NCI-H128 (cell line): ENCODE measurements at regions not wholly inside any gene's neighbourhood (a gene's known extent, or its start where the extent isn't known, plus 50 kb on each side); places are given as distances from the start of the nearest gene placed in this dataset.

Experiments
- DNase-seq: peaks from one replicate; lab custom pipeline; 2025; ENCODE audit not compliant: unreplicated experiment; lab: John Stamatoyannopoulos, UW

GRCh38 chr5:56594792-56595191 is 220.6 kb upstream of the MAP3K1 start:
- no peak for DNase-seq

DNA sequence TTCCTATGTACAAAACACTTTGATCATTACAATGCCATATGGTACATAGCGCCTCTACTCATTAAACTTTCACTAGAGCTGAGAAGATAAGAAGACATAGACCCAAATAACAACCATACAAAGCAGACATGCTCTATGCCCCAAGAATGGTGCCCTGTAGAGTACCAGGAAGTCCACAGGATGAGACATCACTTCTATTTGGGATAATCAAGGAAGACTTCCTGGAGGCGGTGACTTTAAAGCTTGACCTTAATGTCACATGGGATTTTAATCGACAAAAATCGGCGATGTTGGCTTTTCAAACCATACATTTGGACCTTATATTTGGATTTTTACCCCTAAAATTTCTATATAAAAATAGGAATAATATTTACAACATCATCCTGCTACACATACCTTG is 224.3 kb upstream of the MAP3K1 start:
- no peak for DNase-seq

GRCh38 chr5:56589481-56589860 is 225.9 kb upstream of the MAP3K1 start:
- DNase-seq: no peak

- DNase-seq: no peak
Observed at GRCh38 chr5:56588636-56589480, 226.5 kb upstream of the MAP3K1 start.

DNA sequence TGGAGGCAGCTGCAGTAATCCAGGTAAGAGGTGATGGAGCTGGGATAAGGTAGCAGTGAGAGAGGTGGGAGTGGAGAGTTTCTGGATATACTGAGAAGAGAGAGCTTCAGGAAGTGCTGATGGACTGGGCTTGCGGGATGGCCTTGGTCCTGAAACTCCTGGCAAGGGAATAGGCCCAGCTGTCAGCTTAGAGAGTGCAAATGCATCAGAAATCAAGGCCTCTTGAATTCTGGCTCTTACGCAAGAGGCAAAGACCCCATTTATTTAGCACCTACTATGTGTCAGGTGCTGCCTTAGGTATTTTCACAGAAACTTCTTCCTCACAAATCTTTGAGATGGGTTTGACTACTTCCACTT is 227.2 kb upstream of the MAP3K1 start:
- DNase-seq: no peak

DNA sequence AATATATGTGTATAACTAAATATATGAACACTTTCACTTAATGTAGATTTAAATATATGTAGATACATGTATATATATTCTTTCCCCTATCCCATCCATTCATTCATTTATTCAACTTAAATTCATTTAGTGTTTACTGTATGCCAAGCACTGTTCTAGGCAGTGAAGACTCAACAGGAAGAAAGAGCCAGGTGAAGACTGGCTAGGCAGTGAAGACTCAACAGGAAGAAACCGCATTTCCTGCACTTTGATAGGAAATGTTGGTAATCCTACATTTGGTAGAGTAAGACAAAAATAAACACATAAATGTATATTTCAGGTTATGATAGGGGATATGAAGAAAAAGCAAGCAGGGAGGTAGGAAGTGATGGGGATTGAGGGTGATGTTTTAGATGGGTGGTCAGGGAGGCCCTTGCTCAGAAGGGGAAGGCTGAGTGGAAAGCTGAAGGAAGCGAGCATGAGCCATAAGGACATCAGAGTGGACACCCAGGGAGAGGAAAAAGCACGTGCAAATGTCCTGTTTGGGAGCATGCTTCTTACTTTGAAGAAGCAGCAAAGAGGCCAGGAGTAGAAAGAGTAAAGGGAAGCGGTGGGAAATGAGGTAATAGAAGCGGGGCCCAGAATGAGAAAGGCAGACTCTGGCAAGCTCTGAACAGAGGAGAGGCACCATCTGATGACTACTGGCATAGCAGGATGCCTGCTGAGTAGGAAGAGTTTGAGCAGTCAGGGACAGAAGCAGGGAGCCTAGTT is 227.8 kb upstream of the MAP3K1 start:
- DNase-seq: no peak

DNA sequence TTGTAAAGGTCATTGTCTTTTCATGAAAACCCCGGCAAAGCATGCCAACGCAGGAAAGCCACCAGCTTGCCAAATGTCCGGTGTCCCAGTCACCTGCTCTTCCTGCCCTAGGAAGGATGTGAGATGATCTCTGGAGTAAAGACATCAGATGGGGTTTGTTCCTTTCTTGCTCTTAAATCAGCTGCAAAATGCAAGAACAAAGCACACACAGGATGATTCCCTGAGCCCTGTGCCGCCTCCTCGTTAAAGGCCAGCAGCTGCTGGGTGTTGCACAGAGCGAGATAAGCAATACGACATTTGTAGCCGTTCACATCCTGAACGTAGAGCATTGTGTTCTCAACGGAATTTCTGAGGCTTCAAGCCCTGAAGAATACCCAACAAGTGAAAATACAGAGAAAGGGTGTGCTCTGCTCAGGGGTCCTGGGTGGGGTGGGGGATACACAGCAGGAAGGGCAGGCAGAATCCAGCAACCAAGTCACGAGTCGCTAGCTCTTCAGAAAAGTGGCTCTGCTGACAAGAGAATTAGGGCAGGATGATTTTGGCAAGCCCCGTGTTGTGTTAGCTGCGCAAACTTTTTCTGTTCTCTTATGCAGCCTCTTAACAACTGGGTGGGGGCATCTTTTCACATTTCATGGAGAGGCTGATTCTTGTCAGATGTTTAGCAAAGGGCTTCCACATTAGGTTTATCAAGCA is 229.2 kb upstream of the MAP3K1 start:
- no peak for DNase-seq

DNA sequence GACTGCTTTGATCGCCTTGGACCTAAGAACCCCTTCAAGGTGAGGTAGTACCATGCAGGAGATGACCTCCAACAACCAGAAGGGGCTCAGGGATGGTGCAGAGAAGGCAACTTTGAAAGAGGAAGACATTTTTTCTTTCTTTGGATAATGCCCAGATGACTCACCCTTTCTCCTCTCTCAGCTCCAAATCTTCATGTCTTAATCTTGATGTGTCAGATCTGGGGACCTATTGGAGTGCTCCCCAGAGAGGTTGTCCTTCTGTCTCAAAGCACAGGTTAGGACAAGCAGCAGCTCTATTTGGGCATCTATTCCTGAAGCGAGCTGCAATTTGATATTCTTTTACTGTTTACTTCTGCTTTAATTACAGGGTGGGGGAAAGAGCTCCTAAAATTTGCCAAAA is 229.9 kb upstream of the MAP3K1 start:
- no peak for DNase-seq

DNA sequence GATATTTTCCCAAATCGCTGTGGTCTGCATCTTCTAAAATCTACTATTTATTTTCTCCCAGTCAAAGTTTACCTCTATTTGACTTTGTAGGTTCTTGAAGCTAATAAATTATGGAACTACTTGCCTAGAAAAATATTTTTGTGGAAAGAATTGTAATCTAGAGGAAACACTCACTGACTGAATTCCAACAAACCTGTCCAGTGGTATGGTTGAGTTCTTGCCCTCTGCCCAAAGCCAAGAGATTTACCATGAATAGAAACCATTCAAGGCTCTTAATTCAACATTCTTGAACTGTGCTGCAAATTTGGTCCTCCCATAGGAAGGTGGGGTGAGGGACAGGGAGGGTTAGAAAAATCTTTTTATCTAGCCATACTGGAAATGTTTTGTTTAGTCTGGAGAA is 233.9 kb upstream of the MAP3K1 start:
- DNase-seq: no peak

- no peak for DNase-seq
Observed at GRCh38 chr5:56580864-56581263, 234.5 kb upstream of the MAP3K1 start.

GRCh38 chr5:56575821-56576220 is 239.5 kb upstream of the MAP3K1 start:
- DNase-seq: no peak

DNA sequence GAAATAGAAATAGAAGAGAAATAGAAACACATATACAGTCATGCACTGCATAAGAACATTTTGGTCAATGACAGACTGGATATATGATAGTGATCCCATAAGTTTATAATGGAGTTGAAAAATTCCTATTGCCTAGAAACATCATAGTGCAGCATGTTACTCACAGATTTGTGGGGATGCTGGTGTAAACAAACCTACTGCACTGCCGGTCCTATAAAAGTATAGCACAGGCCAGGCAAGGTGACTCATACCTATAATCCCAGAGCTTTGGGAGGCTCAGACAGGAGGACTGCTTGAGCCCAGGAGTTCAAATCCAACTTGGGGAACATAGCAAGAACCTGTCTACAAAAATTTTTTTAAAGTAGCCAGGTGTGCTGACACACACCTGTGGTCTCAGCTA is 240.6 kb upstream of the MAP3K1 start:
- no peak for DNase-seq

DNA sequence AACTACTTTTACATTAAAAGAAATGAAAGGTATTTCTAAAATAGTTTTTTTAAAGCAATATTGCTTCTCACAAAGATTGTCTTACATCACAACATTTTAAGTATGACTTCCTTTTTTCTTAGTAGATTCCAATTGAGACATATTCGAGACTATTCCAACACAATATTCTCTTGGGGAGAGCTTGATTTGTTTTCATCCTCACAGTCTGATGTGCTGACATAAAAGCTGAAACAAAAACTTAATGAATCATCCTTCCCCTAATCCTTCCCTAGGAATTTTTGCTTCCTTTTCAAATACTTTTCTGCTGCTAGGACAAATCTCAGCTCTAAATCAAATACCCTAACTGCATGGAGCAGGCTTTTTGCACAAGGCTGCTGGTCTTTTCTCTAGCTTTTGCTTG is 245.8 kb upstream of the MAP3K1 start:
- DNase-seq: no peak

DNA sequence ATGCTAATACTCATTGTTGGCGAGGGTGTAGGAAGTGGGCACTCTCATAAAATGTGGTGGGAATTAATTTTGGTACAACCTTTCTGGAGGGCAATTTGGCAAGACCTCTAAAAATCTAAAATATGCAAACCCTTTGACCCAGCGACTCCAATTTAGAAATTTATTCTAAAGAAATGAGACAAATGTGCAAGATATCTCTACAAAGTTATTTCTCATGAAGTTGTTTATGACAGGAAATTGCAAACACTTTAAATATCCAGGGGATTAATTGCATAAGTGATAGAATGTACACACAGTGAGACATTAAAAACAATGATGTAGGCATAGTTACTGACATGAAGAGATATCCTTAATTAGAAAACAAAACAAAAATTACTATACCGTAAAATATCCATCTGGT is 246.3 kb upstream of the MAP3K1 start:
- no peak for DNase-seq

- no peak for DNase-seq
Observed at GRCh38 chr5:56567278-56567677, 248.1 kb upstream of the MAP3K1 start.

DNA sequence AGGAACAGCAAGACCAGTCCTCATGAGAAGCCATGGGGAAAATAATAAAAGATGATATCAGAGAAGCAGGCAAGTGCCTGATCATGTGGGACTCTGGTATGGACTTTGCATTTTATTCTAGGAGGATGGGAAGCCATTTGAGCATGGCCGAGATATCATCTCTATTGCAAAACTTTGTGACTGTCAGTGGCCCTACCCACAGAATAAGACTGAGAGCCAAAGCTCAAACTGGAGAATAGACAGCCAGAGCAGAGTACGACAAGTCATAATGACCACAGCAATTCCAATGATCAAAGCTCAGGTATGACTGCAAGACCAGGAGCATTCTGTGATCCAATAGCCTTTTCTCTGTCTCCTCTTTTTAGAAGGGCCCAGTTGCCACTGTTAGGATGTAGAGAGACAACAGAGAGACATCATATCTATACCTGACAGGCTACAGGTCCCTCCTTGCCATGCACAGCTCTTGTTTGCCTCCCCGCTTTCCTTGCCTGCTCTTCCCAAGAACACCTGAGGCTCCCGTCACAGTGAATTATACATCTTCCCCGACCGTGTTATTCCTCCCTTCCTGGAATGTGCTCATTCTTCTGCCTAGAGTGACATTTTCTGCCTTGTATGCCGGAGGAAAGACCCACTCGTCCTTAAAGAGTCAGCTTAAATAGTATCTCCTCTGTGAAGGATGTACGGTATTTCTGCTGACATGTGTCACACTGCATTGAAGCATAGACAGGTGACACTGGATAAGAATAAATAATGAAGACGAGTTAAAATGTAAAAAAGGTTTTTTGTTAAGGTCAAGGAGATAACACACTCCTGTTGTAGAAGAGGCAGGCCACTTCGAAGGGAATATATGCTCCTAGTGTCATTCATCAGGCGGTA is 248.7 kb upstream of the MAP3K1 start:
- DNase-seq: no peak

DNA sequence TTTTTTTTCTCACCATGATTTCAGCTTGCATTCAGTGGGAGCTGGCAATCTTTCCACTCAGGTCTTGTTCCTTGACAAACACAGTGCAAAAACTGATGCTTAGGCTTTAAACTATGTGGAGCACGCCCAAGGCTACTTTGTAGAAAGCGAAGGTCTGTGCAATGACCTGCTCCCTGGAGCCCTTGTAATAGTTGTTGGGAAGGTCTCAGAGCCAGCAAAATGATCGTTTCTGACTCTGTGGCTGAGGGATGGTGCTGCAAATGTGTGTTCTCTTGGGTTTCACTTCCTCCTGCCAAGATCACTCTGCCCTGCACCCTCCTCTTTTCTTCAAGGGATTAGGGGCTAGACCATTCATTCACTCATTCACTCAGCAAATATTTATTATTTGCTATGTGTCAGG is 249.7 kb upstream of the MAP3K1 start:
- DNase-seq: no peak

DNA sequence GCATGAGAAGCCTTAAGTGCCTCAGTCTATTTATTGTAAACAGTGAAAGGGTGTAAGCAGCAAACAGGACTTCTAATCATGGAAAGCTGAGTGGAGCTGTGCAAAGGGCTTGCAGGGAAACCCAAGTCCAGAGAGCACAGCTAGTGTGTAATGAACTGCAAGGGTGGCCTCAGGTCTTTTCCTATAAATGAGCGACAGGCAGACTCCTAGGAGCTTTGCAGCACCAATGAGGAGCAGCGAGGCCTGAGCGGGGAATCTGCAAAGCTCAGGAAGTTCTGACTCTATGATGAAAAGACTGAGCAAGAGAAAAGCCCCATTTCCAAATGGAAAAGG is 250.1 kb upstream of the MAP3K1 start:
- no peak for DNase-seq

- DNase-seq: no peak
Observed at GRCh38 chr5:56564541-56565282, 250.6 kb upstream of the MAP3K1 start.

- DNase-seq: no peak
Observed at GRCh38 chr5:56561455-56561854, 253.9 kb upstream of the MAP3K1 start.
